ENCODE measurements at regions not wholly inside any gene's neighbourhood (a gene's known extent, or its start where the extent isn't known, plus 50 kb on each side); places are given as distances from the start of the nearest gene placed in this dataset.

DNA sequence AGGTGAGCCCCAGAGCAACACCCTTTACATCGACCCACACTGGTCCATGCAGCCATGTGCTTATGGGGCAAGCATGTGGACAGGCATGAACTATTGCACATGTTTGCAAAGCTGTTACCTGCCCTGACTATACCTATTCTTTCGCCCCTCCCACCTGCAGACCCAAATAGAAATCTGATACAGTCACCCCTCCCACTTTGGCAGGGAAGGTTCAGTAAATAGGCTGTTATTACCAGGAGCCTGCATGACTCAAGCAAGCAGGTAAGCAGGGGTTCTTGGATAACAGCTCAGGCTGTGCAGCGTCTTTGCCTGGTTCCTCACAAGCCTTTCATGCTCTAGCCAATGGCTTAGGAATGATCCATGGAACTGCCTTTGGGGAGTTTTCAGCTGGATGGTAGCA is 122.7 kb upstream of the DIPK2B start:
- H3K4me3 ChIP-seq (ENCODE audit: low read length) = no peak overlapping the region
- no peaks in the 10 kb centered on the region for H3K27me3 ChIP-seq (ENCODE audit: control insufficient read depth, insufficient read depth, low read length)
- no peaks in the 10 kb centered on the region for H3K36me3 ChIP-seq (ENCODE audit: control insufficient read depth, insufficient read depth, low read length)
- peaks cover 1% of the 10 kb centered on the region; the same call in 1 of the 2 replicates for H3K4me1 ChIP-seq (ENCODE audit: control insufficient read depth, insufficient read depth, low read length)
- no peak overlapping the region for H3K27ac ChIP-seq (ENCODE audit: low read length)
- H3K9me3 ChIP-seq (ENCODE audit: control insufficient read depth, insufficient read depth, low read length) = no peaks in the 10 kb centered on the region
- WGBS (ENCODE audit: insufficient coverage, insufficient read length) = no CpG with 5 or more reads among the region's 3 CpGs
- no peak for DNase-seq (ENCODE audit: low read depth, low spot score)

DNA sequence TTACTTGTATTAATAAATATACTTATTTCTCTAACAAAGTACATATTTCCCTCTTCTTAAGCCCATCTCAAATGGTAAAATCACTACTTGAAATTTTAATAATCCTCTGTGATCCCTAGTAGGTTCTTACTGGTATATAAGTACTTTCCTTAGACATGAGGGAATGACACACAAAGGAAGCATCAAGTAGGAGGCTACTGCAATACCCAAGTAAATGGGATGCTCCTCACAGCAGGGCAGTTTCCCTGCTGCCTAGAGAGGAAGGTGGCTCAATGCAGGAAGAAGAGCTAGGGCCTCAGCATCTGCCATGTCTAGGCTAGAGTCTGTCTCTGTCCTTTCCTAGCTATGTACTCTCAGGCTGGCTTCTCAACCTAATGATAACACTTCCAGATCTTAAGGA is 122.1 kb upstream of the DIPK2B start:
- Histone ChIP-seq H3K27ac (ENCODE audit: low read length) (no peak overlapping the region), H3K27me3 (ENCODE audit: control insufficient read depth, insufficient read depth, low read length) (no peaks in the 10 kb centered on the region), H3K4me3 (ENCODE audit: low read length) (no peak overlapping the region), H3K4me1 (ENCODE audit: control insufficient read depth, insufficient read depth, low read length) (peaks cover 1% of the 10 kb centered on the region; the same call in 1 of the 2 replicates), H3K9me3 (ENCODE audit: control insufficient read depth, insufficient read depth, low read length) (no peaks in the 10 kb centered on the region), H3K36me3 (ENCODE audit: control insufficient read depth, insufficient read depth, low read length) (no peaks in the 10 kb centered on the region)
- DNase-seq (ENCODE audit: low read depth, low spot score) = peak; percentile 0

DNA sequence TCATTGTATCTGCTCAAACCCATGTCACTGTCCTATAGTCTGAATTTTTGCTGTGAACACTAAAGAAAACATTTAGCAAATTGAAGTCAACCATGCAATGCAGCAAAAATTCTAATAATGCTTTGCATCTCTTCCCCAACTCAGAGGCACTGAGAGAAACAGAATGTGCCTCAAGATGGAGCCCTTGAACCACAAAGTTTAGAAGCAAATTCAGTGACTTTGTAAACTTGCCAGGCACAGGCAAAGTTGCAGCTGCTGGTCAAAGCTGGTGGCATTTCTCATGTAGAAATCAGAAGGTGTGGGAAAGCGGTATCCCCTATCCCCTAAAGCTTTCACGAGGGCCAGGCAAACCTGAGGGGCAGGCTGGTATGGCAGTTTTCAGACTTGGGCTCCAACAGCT is 121.7 kb upstream of the DIPK2B start:
- Histone ChIP-seq H3K4me3 (ENCODE audit: low read length) (no peak overlapping the region), H3K36me3 (ENCODE audit: control insufficient read depth, insufficient read depth, low read length) (no peaks in the 10 kb centered on the region), H3K4me1 (ENCODE audit: control insufficient read depth, insufficient read depth, low read length) (peaks cover 1% of the 10 kb centered on the region; the same call in 1 of the 2 replicates), H3K27me3 (ENCODE audit: control insufficient read depth, insufficient read depth, low read length) (no peaks in the 10 kb centered on the region), H3K9me3 (ENCODE audit: control insufficient read depth, insufficient read depth, low read length) (no peaks in the 10 kb centered on the region), H3K27ac (ENCODE audit: low read length) (no peak overlapping the region)
- no CpG with 5 or more reads among the region's 2 CpGs for WGBS (ENCODE audit: insufficient coverage, insufficient read length)
- peak; percentile 2 for DNase-seq (ENCODE audit: low read depth, low spot score)

DNA sequence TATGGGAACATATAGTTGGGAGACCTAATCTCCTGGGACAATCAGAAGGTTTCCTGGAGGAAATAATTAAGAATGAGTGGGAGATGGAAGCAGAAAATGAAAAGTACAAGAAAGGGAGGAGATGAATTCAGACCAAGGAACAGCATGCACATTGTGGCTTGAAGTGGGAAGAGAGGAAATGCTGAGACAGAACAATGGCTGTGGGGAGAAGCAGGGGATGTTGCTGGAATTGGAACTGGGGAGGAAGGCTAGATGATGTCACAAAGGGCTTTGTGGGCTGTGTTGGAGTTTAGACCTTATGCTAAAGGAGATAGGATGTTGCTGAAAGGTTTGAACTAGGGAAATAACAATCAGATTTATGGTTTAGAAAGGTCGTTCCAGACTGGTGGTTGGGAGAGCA is 119.5 kb upstream of the DIPK2B start:
- WGBS (ENCODE audit: insufficient coverage, insufficient read length) = no CpG with 5 or more reads among the region's 1 CpG
- H3K4me1 ChIP-seq (ENCODE audit: control insufficient read depth, insufficient read depth, low read length) = peaks cover 1% of the 10 kb centered on the region; the same call in 1 of the 2 replicates

DNA sequence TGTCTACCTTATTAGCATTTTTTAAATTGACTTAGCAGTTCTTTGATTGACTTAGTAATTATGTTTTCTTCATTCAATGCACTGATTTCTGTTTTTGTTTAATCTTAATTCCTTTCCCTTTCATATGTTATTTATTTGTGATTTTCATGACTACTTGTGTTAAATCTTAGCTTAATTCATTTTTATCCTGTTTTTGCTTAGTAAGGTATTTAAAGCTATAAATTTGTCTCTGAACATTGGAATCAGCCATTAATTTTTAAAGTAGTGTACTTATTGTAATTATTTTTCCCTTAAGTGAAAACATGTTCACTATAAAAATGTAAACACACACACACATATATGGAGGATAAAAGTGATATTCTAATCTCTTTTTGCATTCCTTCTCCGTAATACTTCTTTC is 109.1 kb upstream of the DIPK2B start:
- H3K36me3 ChIP-seq (ENCODE audit: control insufficient read depth, insufficient read depth, low read length) = no peaks in the 10 kb centered on the region
- no peak overlapping the region for H3K27ac ChIP-seq (ENCODE audit: low read length)
- H3K9me3 ChIP-seq (ENCODE audit: control insufficient read depth, insufficient read depth, low read length) = no peaks in the 10 kb centered on the region
- no peaks in the 10 kb centered on the region for H3K27me3 ChIP-seq (ENCODE audit: control insufficient read depth, insufficient read depth, low read length)
- no CpG with 5 or more reads among the region's 1 CpG for WGBS (ENCODE audit: insufficient coverage, insufficient read length)
- no peak for DNase-seq (ENCODE audit: low read depth, low spot score)
- no peaks in the 10 kb centered on the region for H3K4me1 ChIP-seq (ENCODE audit: control insufficient read depth, insufficient read depth, low read length)
- H3K4me3 ChIP-seq (ENCODE audit: low read length) = no peak overlapping the region

More for the DNA sequence above, 119.5 kb upstream of the DIPK2B start:
- no peaks in the 10 kb centered on the region for H3K27me3 ChIP-seq (ENCODE audit: control insufficient read depth, insufficient read depth, low read length)
- DNase-seq (ENCODE audit: low read depth, low spot score) = no peak
- H3K27ac ChIP-seq (ENCODE audit: low read length) = no peak overlapping the region
- no peaks in the 10 kb centered on the region for H3K9me3 ChIP-seq (ENCODE audit: control insufficient read depth, insufficient read depth, low read length)
- H3K4me3 ChIP-seq (ENCODE audit: low read length) = no peak overlapping the region
- H3K36me3 ChIP-seq (ENCODE audit: control insufficient read depth, insufficient read depth, low read length) = no peaks in the 10 kb centered on the region

DNA sequence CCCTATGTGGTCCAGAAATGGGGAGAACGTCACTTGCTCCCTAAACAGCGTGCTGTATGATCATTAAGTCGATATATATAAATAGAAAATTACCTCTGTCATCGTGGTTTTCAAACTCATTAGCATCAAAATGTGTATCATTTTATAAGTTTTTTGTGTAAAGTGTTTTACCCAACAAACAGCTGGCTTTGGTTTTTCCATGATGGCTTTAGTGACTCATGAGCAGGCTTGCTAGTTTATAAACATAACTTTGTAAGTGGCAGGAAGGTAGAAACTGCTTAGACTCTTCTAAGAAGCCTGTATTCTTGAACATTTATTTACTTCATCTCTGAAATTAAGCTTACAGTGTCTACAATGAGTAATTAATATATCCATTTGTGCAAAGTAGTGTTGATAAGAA is 108.4 kb upstream of the DIPK2B start:
- WGBS (ENCODE audit: insufficient coverage, insufficient read length) = no CpG with 5 or more reads among the region's 4 CpGs
- no peak for DNase-seq (ENCODE audit: low read depth, low spot score)
- Histone ChIP-seq H3K27me3 (ENCODE audit: control insufficient read depth, insufficient read depth, low read length) (no peaks in the 10 kb centered on the region), H3K4me3 (ENCODE audit: low read length) (no peak overlapping the region), H3K36me3 (ENCODE audit: control insufficient read depth, insufficient read depth, low read length) (no peaks in the 10 kb centered on the region), H3K4me1 (ENCODE audit: control insufficient read depth, insufficient read depth, low read length) (no peaks in the 10 kb centered on the region), H3K27ac (ENCODE audit: low read length) (no peak overlapping the region), H3K9me3 (ENCODE audit: control insufficient read depth, insufficient read depth, low read length) (no peaks in the 10 kb centered on the region)

DNA sequence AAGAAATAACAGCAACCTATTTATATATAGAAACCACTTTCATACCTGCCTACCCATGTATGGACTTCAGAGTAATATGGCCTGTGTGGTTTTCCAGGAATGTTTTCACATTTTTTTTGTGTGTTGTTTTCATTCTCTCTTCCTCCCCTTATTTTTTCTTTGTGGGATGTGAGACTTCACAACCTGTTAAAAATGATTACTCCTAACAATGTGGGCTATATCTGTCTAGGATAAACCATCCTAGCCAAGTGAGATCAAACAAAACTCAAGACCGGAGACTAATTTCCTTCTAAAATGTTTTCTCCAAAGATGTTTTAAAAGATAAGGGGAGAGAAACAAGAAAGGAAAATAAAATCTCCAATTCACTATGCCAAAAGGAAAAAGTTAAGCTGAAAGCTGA is 106.1 kb upstream of the DIPK2B start:
- Histone ChIP-seq H3K9me3 (ENCODE audit: control insufficient read depth, insufficient read depth, low read length) (no peaks in the 10 kb centered on the region), H3K27me3 (ENCODE audit: control insufficient read depth, insufficient read depth, low read length) (no peaks in the 10 kb centered on the region), H3K4me3 (ENCODE audit: low read length) (no peak overlapping the region), H3K27ac (ENCODE audit: low read length) (no peak overlapping the region), H3K4me1 (ENCODE audit: control insufficient read depth, insufficient read depth, low read length) (no peaks in the 10 kb centered on the region), H3K36me3 (ENCODE audit: control insufficient read depth, insufficient read depth, low read length) (no peaks in the 10 kb centered on the region)
- no CpG with 5 or more reads among the region's 1 CpG for WGBS (ENCODE audit: insufficient coverage, insufficient read length)
- no peak for DNase-seq (ENCODE audit: low read depth, low spot score)

DNA sequence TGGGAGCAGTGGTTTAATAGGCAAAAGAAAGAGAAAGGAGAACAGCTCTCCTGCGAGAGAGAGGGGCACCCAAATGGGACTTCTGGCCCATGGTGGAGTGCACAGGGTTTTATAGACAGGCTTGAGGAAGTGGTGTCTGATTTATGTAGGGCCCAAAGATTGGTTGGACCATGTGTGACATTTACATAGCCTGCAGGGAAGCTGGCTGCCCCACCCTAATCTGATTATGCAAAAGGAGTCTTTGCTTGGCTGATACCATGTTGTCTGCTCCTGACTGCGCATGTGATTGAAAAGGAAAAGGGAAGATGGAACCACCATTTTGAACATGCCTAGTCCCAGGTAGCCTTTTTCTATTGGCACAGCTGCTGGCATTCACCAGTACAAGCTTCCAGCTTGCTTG is 100.0 kb upstream of the DIPK2B start:
- DNase-seq (ENCODE audit: low read depth, low spot score) = no peak
- Histone ChIP-seq H3K36me3 (ENCODE audit: control insufficient read depth, insufficient read depth, low read length) (no peaks in the 10 kb centered on the region), H3K4me3 (ENCODE audit: low read length) (no peak overlapping the region), H3K27ac (ENCODE audit: low read length) (no peak overlapping the region), H3K4me1 (ENCODE audit: control insufficient read depth, insufficient read depth, low read length) (no peaks in the 10 kb centered on the region), H3K9me3 (ENCODE audit: control insufficient read depth, insufficient read depth, low read length) (no peaks in the 10 kb centered on the region), H3K27me3 (ENCODE audit: control insufficient read depth, insufficient read depth, low read length) (no peaks in the 10 kb centered on the region)
- no CpG with 5 or more reads among the region's 2 CpGs for WGBS (ENCODE audit: insufficient coverage, insufficient read length)

DNA sequence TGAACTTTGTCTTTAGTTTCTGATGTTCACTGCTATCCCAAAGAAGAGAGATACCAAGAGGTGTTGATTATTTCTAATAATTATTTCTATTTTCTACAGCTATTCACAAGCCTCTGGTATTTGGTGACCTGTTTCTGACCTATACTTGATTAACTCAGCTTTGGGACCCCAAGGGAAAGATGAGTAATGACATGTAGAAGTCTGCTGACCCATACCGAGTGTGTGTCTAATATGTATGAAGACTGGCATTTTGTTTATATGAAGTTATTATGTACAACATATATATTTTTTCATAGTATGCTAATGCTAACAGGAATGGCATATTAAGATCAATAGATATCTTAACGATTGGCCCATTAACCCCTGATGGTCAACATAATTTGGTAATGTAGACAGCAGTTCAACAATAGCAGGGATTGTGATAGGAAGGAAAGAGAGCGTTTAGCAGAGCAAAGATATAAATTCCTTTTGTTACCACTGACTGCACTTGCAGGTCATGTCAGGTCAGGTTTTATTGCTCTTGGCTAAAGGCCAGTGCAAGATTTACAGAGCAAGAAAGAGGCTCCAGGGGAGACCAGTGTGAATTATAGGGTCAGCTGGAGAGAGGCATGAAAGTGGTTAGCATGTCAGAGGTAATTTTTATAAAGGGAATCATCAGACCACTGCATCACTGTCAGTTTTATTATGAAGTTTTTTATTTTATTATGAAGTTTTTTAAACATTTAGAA is 94.7 kb upstream of the DIPK2B start:
- H3K27me3 ChIP-seq (ENCODE audit: control insufficient read depth, insufficient read depth, low read length) = no peaks in the 10 kb centered on the region
- H3K36me3 ChIP-seq (ENCODE audit: control insufficient read depth, insufficient read depth, low read length) = no peaks in the 10 kb centered on the region
- H3K4me3 ChIP-seq (ENCODE audit: low read length) = no peak overlapping the region
- no peak for DNase-seq (ENCODE audit: low read depth, low spot score)
- no CpG with 5 or more reads among the region's 3 CpGs for WGBS (ENCODE audit: insufficient coverage, insufficient read length)
- H3K9me3 ChIP-seq (ENCODE audit: control insufficient read depth, insufficient read depth, low read length) = no peaks in the 10 kb centered on the region
- H3K4me1 ChIP-seq (ENCODE audit: control insufficient read depth, insufficient read depth, low read length) = no peaks in the 10 kb centered on the region
- no peak overlapping the region for H3K27ac ChIP-seq (ENCODE audit: low read length)

DNA sequence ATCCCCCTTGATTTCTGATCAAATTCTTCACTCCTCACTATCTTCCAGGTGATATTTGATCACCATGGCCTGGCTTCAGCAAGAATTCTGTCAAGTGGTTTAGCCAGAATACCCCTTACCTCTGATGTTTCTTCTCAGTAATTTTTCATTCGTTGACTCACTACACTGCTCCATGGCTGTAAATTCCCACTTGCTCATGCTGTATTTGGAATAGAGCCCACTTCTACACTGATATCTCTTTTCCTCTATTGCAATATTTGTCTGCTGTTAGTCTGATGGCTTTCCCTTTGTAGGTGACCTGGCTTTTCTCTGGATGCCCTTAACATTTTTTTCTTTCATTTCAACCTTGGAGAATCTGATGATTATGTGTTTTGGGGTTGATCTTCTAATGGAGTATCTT is 73.9 kb upstream of the DIPK2B start:
- no peak overlapping the region for H3K4me3 ChIP-seq (ENCODE audit: low read length)
- WGBS (ENCODE audit: insufficient coverage, insufficient read length) = no CpG with 5 or more reads among the region's 1 CpG
- H3K36me3 ChIP-seq (ENCODE audit: control insufficient read depth, insufficient read depth, low read length) = no peaks in the 10 kb centered on the region
- no peaks in the 10 kb centered on the region for H3K4me1 ChIP-seq (ENCODE audit: control insufficient read depth, insufficient read depth, low read length)
- DNase-seq (ENCODE audit: low read depth, low spot score) = no peak
- no peak overlapping the region for H3K27ac ChIP-seq (ENCODE audit: low read length)
- no peaks in the 10 kb centered on the region for H3K27me3 ChIP-seq (ENCODE audit: control insufficient read depth, insufficient read depth, low read length)
- H3K9me3 ChIP-seq (ENCODE audit: control insufficient read depth, insufficient read depth, low read length) = no peaks in the 10 kb centered on the region

DNA sequence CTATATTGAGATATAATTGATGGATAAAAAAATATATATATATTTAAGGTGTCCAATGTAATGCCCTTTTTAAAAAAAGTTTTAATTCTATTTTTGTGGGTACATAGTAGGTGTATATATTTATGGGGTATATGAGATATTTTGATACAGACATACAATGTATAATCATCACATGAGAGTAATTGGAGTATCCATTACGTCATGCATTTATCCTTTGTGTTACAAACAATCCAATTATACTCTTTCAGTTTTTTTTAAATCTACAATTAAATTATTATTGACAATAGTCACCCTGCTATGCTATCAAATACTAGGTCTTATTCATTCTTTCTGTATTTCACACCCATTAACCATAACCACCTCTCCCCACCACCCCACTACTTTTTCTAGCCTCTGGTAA is 66.3 kb upstream of the DIPK2B start:
- no peaks in the 10 kb centered on the region for H3K4me1 ChIP-seq (ENCODE audit: control insufficient read depth, insufficient read depth, low read length)
- no CpG with 5 or more reads among the region's 1 CpG for WGBS (ENCODE audit: insufficient coverage, insufficient read length)
- H3K27ac ChIP-seq (ENCODE audit: low read length) = no peak overlapping the region
- H3K4me3 ChIP-seq (ENCODE audit: low read length) = no peak overlapping the region
- no peaks in the 10 kb centered on the region for H3K27me3 ChIP-seq (ENCODE audit: control insufficient read depth, insufficient read depth, low read length)
- DNase-seq (ENCODE audit: low read depth, low spot score) = no peak
- H3K9me3 ChIP-seq (ENCODE audit: control insufficient read depth, insufficient read depth, low read length) = no peaks in the 10 kb centered on the region
- no peaks in the 10 kb centered on the region for H3K36me3 ChIP-seq (ENCODE audit: control insufficient read depth, insufficient read depth, low read length)
